ENCODE measurements at regions not wholly inside any gene's neighbourhood (a gene's known extent, or its start where the extent isn't known, plus 50 kb on each side); places are given as distances from the start of the nearest gene placed in this dataset.

GRCh38 chr2:199707593-199708185, 143.3 kb downstream of the FTCDNL1 start:
- DNase-seq (ENCODE audit: low spot score) = no peak

GRCh38 chr2:199705538-199705937, 145.5 kb downstream of the FTCDNL1 start:
- DNase-seq (ENCODE audit: low spot score) = no peak

- DNase-seq (ENCODE audit: low spot score) = peak; percentile 25
These were observed 146.4 kb downstream of the FTCDNL1 start for GRCh38 chr2:199704358-199705238.

GRCh38 chr2:199703199-199703598, 147.8 kb downstream of the FTCDNL1 start:
- DNase-seq (ENCODE audit: low spot score) = no peak

- no peak for DNase-seq (ENCODE audit: low spot score)
These were observed 153.5 kb downstream of the FTCDNL1 start for GRCh38 chr2:199697469-199697868.

- no peak for DNase-seq (ENCODE audit: low spot score)
These were observed 154.9 kb downstream of the FTCDNL1 start for GRCh38 chr2:199696048-199696447.

- no peak for DNase-seq (ENCODE audit: low spot score)
These were observed 157.1 kb downstream of the FTCDNL1 start for GRCh38 chr2:199693861-199694260.

- DNase-seq (ENCODE audit: low spot score) = no peak
These were observed 158.5 kb downstream of the FTCDNL1 start for GRCh38 chr2:199692489-199692888.

GRCh38 chr2:199690225-199690624, 160.8 kb downstream of the FTCDNL1 start:
- DNase-seq (ENCODE audit: low spot score) = no peak

GRCh38 chr2:199685669-199686068, 165.3 kb downstream of the FTCDNL1 start:
- no peak for DNase-seq (ENCODE audit: low spot score)

- DNase-seq (ENCODE audit: low spot score) = no peak
These were observed 166.2 kb downstream of the FTCDNL1 start for GRCh38 chr2:199684832-199685231.

- no peak for DNase-seq (ENCODE audit: low spot score)
These were observed 166.8 kb downstream of the FTCDNL1 start for GRCh38 chr2:199684168-199684567.

GRCh38 chr2:199682001-199682400, 169.0 kb downstream of the FTCDNL1 start:
- DNase-seq (ENCODE audit: low spot score) = no peak

GRCh38 chr2:199680482-199680881, 170.5 kb downstream of the FTCDNL1 start:
- DNase-seq (ENCODE audit: low spot score) = no peak

GRCh38 chr2:199679883-199680282, 171.1 kb downstream of the FTCDNL1 start:
- no peak for DNase-seq (ENCODE audit: low spot score)

- DNase-seq (ENCODE audit: low spot score) = no peak
These were observed 173.1 kb downstream of the FTCDNL1 start for GRCh38 chr2:199677881-199678280.

GRCh38 chr2:199668645-199669044, 182.3 kb downstream of the FTCDNL1 start:
- DNase-seq (ENCODE audit: low spot score) = no peak

- DNase-seq (ENCODE audit: low spot score) = no peak
These were observed 187.8 kb downstream of the FTCDNL1 start for GRCh38 chr2:199663157-199663556.

- DNase-seq (ENCODE audit: low spot score) = no peak
These were observed 188.7 kb downstream of the FTCDNL1 start for GRCh38 chr2:199662255-199662654.

GRCh38 chr2:199660167-199660566, 190.8 kb downstream of the FTCDNL1 start:
- DNase-seq (ENCODE audit: low spot score) = no peak

- peak; percentile 31 for DNase-seq (ENCODE audit: low spot score)
These were observed 191.8 kb downstream of the FTCDNL1 start for GRCh38 chr2:199659207-199659606.

- peak; percentile 5 for DNase-seq (ENCODE audit: low spot score)
These were observed 188.7 kb upstream of the SATB2 start for GRCh38 chr2:199646439-199646838.

GRCh38 chr2:199631129-199631528, 173.4 kb upstream of the SATB2 start:
- DNase-seq (ENCODE audit: low spot score) = no peak

- DNase-seq (ENCODE audit: low spot score) = no peak
These were observed 171.6 kb upstream of the SATB2 start for GRCh38 chr2:199629301-199629700.
